ENCODE measurements at regions not wholly inside any gene's neighbourhood (a gene's known extent, or its start where the extent isn't known, plus 50 kb on each side); places are given as distances from the start of the nearest gene placed in this dataset.

GRCh38 chr14:94966868-94967267 is 190.5 kb downstream of the DICER1 start:
- TF ChIP-seq, protein P1, sequence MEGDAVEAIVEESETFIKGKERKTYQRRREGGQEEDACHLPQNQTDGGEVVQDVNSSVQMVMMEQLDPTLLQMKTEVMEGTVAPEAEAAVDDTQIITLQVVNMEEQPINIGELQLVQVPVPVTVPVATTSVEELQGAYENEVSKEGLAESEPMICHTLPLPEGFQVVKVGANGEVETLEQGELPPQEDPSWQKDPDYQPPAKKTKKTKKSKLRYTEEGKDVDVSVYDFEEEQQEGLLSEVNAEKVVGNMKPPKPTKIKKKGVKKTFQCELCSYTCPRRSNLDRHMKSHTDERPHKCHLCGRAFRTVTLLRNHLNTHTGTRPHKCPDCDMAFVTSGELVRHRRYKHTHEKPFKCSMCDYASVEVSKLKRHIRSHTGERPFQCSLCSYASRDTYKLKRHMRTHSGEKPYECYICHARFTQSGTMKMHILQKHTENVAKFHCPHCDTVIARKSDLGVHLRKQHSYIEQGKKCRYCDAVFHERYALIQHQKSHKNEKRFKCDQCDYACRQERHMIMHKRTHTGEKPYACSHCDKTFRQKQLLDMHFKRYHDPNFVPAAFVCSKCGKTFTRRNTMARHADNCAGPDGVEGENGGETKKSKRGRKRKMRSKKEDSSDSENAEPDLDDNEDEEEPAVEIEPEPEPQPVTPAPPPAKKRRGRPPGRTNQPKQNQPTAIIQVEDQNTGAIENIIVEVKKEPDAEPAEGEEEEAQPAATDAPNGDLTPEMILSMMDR (IDR thresholded peaks at IDR 0.05; ENCODE audit: borderline replicate concordance, extremely low read depth, insufficient read depth), result no peak

DNA sequence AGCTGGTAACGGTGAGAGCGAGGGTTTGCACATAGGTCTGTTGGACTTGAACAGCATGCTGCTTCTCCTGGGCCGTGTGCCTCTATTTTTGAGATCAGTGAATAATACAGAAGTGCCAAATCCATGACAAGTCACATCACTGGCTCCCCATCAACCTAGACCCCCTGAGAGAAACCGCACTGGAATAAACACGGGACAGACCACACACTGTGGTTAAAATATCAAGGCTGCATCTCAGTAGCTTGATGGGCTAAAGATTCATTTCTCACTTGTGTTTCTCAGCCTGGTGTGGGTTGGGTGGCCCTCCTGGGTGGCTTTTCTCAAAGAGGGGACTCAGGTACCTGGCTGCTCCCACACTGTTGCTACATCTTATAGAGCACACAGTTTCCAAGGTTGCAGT is 191.0 kb downstream of the DICER1 start:
- Histone ChIP-seq H3K9ac (ENCODE audit: low read length in 3 of 3) (no peak overlapping the region), H3K27ac (ENCODE audit: low read depth in 2 of 2, low read length in 2 of 2) (no peak overlapping the region), H3K36me3 (ENCODE audit: control insufficient read depth in 2 of 3, insufficient read depth in 3 of 3, low read length in 3 of 3) (no peaks in the 10 kb centered on the region), H3K9me3 (ENCODE audit: control insufficient read depth in 2 of 3, insufficient read depth in 1 of 3, low read length in 3 of 3) (no peaks in the 10 kb centered on the region), H3K27me3 (ENCODE audit: control insufficient read depth, insufficient read depth, low read length) (peaks cover 2% of the 10 kb centered on the region), H3K4me1 (ENCODE audit: control insufficient read depth in 2 of 3, insufficient read depth in 2 of 3, low read depth in 1 of 3, low read length in 3 of 3) (no peaks in the 10 kb centered on the region), H3K4me3 (ENCODE audit: low read length in 3 of 3) (no peak overlapping the region)
- DNase-seq, result no peak
- intact Hi-C loops (cut with DNase I), result no loop called here
- FAIRE-seq, result no peak
- TF ChIP-seq, protein P1 (IDR thresholded peaks at IDR 0.05; ENCODE audit: borderline replicate concordance, extremely low read depth, insufficient read depth), result no peak

More at GRCh38 chr14:94966868-94967267, 190.5 kb downstream of the DICER1 start:
- intact Hi-C loops (cut with DNase I), result no loop called here
- H3K9me3 ChIP-seq (ENCODE audit: control insufficient read depth in 2 of 3, insufficient read depth in 1 of 3, low read length in 3 of 3), result no peaks in the 10 kb centered on the region
- H3K4me3 ChIP-seq (ENCODE audit: low read length in 3 of 3), result no peak overlapping the region
- DNase-seq (no peak), FAIRE-seq (no peak)
- H3K27ac ChIP-seq (ENCODE audit: low read depth in 2 of 2, low read length in 2 of 2), result no peak overlapping the region
- no peaks in the 10 kb centered on the region for H3K4me1 ChIP-seq (ENCODE audit: control insufficient read depth in 2 of 3, insufficient read depth in 2 of 3, low read depth in 1 of 3, low read length in 3 of 3)
- H3K36me3 ChIP-seq (ENCODE audit: control insufficient read depth in 2 of 3, insufficient read depth in 3 of 3, low read length in 3 of 3), result no peaks in the 10 kb centered on the region
- H3K27me3 ChIP-seq (ENCODE audit: control insufficient read depth, insufficient read depth, low read length), result peaks cover 2% of the 10 kb centered on the region
- H3K9ac ChIP-seq (ENCODE audit: low read length in 3 of 3), result no peak overlapping the region

GRCh38 chr14:94965551-94966313 is 191.6 kb downstream of the DICER1 start:
- Histone ChIP-seq H3K4me3 (ENCODE audit: low read length in 3 of 3) (no peak overlapping the region), H3K4me1 (ENCODE audit: control insufficient read depth in 2 of 3, insufficient read depth in 2 of 3, low read depth in 1 of 3, low read length in 3 of 3) (no peaks in the 10 kb centered on the region), H3K27ac (ENCODE audit: low read depth in 2 of 2, low read length in 2 of 2) (no peak overlapping the region), H3K36me3 (ENCODE audit: control insufficient read depth in 2 of 3, insufficient read depth in 3 of 3, low read length in 3 of 3) (no peaks in the 10 kb centered on the region), H3K27me3 (ENCODE audit: control insufficient read depth, insufficient read depth, low read length) (peaks cover 2% of the 10 kb centered on the region), H3K9ac (ENCODE audit: low read length in 3 of 3) (no peak overlapping the region), H3K9me3 (ENCODE audit: control insufficient read depth in 2 of 3, insufficient read depth in 1 of 3, low read length in 3 of 3) (no peaks in the 10 kb centered on the region)
- DNase-seq, result no peak
- TF ChIP-seq, protein P1 (IDR thresholded peaks at IDR 0.05; ENCODE audit: borderline replicate concordance, extremely low read depth, insufficient read depth), result no peak
- FAIRE-seq, result no peak
- intact Hi-C loops (cut with DNase I), result no loop called here

Measured in kidney (tissue), 13 donors.